Ecto neural progenitor cell (in vitro differentiated cells): ENCODE measurements at regions not wholly inside any gene's neighbourhood (a gene's known extent, or its start where the extent isn't known, plus 50 kb on each side); places are given as distances from the start of the nearest gene placed in this dataset.
"Not testable (repeated sequence)": the region's sequence is repeated elsewhere in the genome, so short reads cannot be mapped to it uniquely, and the experiment has no call there.

Experiments used
- DNase-seq: peaks from one replicate; pipeline ENCODE4 v3.0.0-alpha.2; 2018; ENCODE audit warnings: low spot score

DNA sequence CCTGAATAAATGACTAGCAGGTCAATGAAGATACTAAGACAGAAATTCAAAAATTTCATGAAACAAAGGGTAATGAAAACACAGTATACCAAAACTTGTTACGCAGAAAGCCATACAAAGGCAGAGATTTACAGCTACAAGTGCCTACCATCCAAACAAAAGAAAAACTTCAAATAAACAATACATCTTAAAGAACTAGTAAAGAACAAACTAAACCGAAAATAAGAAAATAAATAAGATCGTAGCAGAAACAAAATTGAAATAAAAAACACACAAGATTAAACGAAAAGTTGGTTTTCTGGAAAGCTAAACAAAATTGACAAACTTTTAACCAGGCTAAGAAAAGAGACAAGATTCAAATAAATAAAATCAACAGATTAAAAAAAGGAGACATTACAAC is 51.5 kb downstream of the VPREB1 start:
- not testable (repeated sequence) for DNase-seq

DNA sequence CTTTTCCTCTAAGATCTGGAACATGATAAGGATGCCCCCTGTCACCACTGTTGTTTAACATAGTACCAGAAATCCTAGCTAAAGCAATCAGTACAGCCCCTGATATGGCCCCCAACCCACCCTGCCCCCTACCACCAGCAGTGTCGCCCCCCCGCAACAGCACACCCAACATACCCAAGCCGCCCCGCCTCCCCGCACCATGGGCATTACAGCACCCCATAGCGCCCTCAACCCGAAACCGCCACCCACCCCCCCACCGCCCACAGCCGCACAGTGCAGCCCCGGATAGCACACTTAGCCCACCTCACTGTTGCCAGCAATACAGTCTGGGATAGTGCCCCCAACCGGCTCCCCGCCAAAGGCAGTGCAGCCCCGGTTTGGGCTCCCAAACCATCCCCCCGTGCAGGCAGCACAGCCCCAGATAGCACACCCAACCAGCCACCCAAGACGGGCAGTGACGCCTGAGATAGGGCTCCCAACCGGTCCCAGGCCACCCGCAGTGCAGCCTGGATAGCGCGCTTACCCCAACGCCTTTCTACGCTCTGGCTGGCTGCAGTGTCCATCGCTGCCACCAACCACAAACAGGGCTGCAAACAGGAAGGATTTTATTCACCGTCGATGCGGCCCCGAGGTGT is 52.7 kb downstream of the VPREB1 start:
- peak; percentile 53 for DNase-seq

DNA sequence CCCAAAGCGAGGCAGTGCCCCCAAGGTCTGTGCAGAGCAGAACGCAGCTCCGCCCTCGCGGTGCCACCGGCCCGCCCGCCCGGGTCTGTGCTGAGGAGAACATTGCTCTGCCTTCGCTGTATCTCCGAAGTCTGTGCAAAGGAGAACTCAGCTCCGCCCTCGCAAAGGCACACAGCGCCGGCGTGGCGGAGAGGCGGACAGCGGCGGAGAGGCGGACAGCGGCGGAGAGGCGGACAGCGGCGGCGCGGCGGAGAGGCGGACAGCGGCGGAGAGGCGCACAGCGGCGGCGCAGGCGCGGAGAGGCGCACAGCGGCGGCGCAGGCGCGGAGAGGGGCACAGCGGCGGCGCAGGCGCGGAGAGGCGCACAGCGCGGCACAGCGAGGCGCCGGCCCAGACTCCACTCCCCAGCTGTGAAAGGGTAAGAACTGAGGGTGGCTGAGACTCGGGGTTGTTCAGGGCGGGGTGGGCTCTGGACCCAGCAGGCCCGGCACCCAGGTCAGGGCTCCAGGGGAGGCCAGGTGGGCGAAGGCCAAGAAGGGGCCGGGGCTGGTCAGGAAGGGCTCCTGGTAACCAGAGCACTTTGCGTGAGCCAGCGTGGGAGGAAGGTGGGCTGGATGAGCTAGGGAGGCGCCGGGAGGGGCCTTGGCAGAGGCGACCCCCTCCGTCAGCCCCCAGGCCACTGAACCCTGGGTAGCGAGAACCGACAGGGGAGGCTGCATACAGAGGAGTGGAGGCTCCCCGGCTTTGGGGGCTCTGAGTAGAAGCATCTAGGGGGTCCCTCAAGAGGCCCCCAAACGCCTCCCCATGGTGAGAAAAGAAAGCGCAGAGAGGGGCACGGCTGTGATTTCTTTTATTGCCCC is 53.4 kb downstream of the VPREB1 start:
- DNase-seq = peak; percentile 78

DNA sequence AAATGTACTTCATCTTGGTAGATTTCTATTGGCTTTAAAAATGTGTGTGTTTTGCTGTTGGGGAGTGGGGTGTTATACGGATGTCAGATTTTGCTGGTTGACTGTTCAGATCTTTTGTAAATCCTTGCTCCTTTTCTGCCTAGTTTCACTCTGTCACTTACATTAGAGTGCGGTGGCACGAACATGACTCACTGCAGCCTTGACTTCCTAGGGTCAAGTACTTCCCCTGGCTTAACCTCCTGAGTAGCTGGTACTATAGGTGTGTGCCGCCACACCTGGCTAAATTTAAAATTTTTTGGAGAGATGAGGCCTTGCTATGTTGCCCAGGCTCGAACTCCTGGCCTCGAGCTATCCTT is 54.0 kb downstream of the VPREB1 start:
- not testable (repeated sequence) for DNase-seq

DNA sequence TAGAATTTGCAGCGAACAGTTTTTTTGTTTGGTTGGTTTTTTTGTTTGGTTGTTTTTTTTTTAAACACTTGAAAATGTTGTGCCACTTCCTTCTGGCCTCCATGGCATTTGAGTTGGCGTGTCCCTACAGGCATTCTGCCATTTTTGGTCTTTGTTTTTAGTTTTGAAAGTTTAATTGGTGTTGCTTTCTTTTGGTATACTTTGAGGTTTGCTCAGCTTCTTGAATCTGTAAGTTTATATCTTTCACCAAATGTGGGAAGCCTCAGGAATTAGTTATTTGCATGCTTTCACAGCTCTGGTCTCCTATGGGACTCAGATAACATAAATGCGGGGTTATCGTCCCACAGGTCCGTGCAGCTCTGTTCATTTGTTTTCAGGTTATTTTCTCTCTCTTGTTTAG is 55.9 kb downstream of the VPREB1 start:
- DNase-seq = not testable (repeated sequence)

DNA sequence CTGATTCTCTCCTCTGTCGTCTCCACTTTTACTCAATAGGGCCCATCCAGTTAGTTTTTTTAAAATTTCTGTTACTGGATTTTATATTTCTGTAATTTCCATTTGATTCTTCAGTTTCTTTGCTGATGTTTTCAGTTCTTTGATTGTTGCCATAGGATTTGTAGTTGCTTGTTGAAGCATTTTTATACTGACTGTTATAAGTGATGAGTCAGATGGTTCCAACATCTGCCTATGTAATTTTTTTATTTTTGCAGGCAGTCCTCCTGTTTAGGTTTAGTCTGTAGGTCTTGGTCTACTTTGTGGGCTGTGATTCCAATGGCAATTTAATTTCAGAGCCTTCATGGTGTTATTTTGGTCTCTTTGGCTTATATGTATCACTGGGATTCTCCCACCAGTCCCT is 56.4 kb downstream of the VPREB1 start:
- DNase-seq = not testable (repeated sequence)

DNA sequence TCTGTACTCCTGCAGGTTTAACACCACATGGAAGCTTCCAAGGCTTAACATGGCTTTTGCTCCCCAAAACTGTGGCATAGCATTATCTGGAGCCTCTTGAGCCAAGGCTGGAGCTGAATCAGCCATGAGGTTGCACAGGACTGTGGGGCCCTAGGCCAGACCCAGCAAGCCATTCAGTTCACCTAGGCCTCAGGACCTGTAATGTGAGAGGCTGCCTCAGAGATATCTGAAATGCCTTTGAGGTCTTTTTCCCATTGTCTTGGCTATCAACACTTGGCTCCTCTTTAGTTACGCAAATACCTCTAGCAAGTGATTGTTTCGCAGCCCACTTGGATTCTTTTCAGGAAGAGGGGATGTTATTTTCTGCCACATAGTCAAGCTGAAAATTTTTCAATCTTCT is 72.0 kb downstream of the VPREB1 start:
- no peak for DNase-seq

DNA sequence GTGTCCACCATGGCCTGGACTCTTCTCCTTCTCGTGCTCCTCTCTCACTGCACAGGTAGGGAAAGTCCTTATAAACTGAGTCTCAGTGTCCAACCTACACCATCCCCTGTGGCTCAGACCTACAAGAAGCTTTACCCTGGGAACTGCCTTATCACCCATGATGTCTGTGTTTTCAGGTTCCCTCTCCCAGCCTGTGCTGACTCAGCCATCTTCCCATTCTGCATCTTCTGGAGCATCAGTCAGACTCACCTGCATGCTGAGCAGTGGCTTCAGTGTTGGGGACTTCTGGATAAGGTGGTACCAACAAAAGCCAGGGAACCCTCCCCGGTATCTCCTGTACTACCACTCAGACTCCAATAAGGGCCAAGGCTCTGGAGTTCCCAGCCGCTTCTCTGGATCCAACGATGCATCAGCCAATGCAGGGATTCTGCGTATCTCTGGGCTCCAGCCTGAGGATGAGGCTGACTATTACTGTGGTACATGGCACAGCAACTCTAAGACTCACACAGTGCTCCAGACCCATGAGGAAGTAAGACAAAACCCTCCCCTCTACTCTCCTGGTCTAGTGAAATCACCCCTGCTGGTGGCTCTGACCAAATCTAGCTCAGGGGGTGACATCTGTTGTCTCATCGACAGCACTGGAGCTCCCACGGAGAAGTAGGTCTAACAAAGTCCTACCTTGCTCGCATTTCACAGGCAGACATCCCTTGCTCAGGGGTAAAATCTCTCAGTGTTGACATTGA is 74.3 kb downstream of the VPREB1 start:
- no peak for DNase-seq

- peak; percentile 79 for DNase-seq
These were observed 77.4 kb downstream of the VPREB1 start for GRCh38 chr22:22321743-22322611.

- no peak for DNase-seq
These were observed 78.2 kb downstream of the VPREB1 start for GRCh38 chr22:22322792-22323191.

- DNase-seq = no peak
These were observed 83.1 kb downstream of the VPREB1 start for GRCh38 chr22:22327723-22328122.

DNA sequence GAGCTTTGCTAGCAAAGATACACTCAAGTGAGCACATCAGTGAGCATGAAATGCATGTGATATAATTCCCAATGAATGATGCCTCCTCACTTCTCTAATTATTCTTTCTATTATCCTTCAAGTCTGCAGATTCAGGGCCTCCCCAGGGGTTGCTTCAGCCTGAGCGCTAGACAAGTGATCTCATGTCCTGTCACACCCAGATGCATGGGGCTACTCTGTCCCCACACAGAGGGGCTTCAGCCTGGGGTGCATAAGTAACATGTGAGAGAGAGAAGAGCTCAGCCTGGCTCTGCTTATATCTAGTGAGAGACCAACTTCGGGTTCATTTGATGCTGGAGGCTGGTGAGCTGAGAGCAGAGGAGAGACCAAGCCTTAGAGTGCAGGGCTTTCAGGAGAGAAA is 85.2 kb downstream of the VPREB1 start:
- no peak for DNase-seq

DNA sequence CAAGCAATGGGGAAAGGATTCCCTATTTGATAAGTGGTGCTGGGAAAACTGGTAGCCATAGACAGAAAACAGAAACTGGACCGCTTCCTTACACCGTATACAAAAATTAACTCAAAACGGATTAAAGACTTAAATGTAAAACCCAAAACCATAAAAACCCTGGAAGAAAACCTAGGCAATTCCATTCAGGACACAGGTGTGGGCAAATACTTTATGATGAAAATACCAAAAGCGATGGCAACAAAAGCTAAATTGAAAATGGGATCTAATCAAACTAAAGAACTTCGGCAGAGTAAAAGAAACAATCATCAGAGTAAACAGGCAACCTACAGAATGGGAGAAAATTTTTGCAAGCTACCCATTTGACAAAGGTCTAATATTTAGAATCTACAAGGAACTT is 91.1 kb downstream of the VPREB1 start:
- not testable (repeated sequence) for DNase-seq

GRCh38 chr22:22336333-22336732 is 91.7 kb downstream of the VPREB1 start:
- DNase-seq = not testable (repeated sequence)

DNA sequence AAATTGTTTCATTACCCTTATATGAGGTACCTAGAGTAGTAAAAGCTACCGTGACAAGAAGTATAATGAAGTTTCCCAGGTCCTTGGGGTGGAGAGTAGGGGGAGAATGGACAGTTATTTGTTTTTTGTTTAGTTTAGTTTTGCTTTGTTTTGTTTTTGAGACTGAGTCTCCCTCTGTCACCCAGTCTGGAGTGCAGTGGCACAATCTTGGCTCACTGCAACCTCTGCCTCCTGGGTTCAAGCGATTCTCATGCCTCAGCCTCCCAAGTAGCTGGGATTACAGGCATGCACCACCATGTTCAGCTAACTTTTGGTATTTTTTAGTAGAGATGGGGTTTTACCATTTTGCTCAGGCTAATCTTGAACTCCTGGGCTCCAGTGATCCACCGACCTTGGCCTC is 94.2 kb downstream of the VPREB1 start:
- DNase-seq = not testable (repeated sequence)

- no peak for DNase-seq
These were observed 97.2 kb downstream of the VPREB1 start for GRCh38 chr22:22341736-22342135.

DNA sequence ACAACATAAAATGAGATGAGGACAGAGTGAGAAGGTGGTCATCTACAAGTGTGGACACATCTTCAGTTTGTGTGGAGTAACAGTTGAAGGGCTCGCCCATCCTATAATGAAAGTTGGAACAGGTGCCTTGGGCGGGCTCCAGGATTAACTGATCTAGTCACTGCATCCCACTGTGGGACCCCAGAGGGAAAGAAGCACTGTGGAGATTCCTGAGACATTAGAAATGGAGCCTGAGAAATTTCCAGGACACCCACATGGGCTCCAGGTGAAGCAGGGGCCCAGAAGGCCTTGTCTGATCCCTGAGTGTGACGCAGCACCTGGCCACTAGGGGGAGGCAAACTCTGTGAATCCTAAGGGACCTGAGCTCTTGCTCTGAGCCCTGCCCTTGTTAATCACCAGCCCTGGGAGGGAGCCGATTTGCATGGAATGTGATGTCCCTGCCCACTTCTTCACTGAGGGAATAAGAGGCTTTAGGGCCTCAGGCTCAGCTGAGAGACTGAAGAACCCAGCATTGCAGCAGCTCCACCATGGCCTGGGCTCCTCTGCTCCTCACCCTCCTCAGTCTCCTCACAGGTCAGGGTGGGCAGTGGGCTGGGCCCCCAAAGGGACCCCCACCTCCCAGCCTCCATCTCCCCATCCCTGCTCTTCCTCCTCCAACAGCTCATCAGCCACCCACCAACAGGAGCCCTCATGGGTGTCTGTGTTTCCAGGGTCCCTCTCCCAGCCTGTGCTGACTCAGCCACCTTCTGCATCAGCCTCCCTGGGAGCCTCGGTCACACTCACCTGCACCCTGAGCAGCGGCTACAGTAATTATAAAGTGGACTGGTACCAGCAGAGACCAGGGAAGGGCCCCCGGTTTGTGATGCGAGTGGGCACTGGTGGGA is 98.4 kb downstream of the VPREB1 start:
- peak; percentile 84 for DNase-seq

DNA sequence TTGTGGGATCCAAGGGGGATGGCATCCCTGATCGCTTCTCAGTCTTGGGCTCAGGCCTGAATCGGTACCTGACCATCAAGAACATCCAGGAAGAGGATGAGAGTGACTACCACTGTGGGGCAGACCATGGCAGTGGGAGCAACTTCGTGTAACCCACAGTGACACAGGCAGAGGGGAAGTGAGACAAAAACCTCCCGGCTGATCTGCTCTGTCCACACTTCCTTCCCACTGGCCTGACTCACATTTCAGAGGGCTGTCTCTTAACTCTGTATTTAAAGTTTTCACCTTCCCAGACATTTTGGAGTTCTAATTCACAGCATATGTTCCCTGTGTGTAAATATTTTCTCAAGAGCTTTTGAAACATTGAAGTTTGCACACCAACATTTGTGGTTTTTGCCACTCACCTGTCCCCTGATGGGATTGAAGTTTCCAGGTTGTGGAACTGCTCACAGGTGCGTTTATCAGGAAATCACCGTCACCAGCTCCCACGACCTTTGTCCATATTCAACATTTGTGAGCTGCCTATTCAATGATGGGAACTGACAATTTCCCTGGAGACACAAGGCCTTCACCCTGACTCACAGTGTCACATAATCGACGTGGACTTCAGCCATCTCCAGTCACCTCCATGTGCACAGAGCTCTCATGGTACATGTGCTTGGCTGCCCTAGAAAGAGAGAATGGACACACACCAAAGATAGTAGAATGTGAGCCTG is 99.2 kb downstream of the VPREB1 start:
- DNase-seq = no peak

DNA sequence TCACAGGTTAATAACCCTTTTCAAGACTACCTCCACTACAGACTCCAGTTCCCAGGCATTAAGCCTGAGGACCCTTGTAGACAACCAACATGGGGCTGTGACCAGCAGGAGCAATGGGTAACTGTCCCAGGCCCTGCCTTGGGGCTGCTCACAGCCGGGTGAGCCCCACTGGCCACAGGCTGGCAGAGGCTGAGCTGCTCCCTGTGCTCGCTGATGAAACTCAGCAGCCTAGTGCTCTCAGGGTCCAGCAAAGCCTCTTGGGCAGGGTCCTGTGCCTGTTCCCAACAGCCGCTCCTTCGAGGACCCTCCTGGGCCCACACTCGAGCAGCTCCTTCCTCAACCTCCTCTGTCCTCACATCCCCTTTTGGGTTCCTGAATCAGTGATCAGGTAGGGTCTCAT is 99.8 kb downstream of the VPREB1 start:
- no peak for DNase-seq

DNA sequence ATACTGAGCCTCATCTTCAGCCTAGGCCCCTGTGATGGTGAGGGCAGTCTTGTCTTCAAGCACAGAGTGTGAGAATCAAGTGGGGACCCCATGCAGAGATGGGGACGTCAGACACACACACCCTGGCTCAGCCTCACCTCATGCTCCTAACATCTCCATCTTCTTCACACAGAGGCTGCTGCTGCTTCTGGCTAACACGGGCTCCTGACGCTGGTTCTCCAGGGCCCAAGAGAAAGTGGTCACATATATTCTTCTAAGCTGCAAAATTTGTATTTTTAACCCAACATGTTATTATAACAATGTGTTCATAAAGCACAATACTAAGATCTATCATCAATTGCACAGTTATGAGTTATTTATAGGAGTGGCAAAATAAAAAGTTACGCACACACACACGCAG is 101.2 kb downstream of the VPREB1 start:
- no peak for DNase-seq
